ENCODE measurements at regions not wholly inside any gene's neighbourhood (a gene's known extent, or its start where the extent isn't known, plus 50 kb on each side); places are given as distances from the start of the nearest gene placed in this dataset.
"Not testable (repeated sequence)": the region's sequence is repeated elsewhere in the genome, so short reads cannot be mapped to it uniquely, and the experiment has no call there.

DNA sequence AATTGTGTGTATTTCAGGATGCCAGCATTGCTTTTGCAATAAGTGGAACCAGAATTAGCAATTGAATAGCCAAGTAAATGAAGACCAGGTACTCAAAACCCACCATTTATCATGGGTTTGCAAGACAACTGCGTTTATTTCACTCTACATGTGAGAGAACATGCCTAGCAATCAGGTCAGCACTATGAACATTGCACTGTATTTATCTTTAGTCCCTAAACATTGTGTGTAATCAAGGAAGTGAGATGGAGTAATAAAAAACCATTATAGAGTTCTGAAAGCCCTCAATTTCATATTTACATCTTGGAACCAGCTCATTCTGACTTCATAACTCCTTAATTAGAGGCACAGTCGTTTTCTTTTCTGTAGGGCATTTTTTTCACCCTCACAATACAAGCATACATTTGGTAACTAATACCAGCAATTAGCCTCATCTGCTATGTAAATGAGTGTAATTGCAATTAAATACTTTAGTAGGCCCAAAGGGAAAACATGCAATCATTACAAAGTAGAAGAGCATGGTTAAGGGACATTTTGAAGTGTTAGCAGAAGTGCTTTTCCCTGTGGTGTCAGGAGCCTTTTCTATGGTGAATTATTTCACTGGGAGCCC, 153.1 kb upstream of the DPH6 start:
- no peaks in the 10 kb centered on the region for H3K9me3 ChIP-seq (ENCODE audit: control insufficient read depth, insufficient read depth, low read depth, low read length)
- no peak overlapping the region for H3K27ac ChIP-seq (ENCODE audit: low read length)
- no TSS peak for BruUV-seq (replicated peaks)
- DNase-seq (ENCODE audit: low read depth, low spot score) (no peak), ATAC-seq (no peak)
- in situ Hi-C loops (cut with HindIII; ENCODE audit: low pct_unique_long_range_greater_than_20kb, low sequenced_read_pairs) = no loop called here
- H3K4me3 ChIP-seq (ENCODE audit: low read depth in 2 of 2, low read length in 2 of 2) = no peak overlapping the region
- no peaks in the 10 kb centered on the region for H3K4me1 ChIP-seq (ENCODE audit: control insufficient read depth, insufficient read depth, low read length)
- POLR2A ChIA-PET = no interaction called here
- CTCF ChIA-PET = no interaction called here
- no peaks in the 10 kb centered on the region for H3K36me3 ChIP-seq (ENCODE audit: control insufficient read depth, insufficient read depth, low read length)
- no peaks in the 10 kb centered on the region for H3K27me3 ChIP-seq (ENCODE audit: control insufficient read depth, insufficient read depth, low read length)
- intact Hi-C loops (cut with micrococcal nuclease; ENCODE audit: unreplicated experiment) = no loop called here
- TF ChIP-seq CTCF (IDR thresholded peaks at IDR 0.05) = no peak
- no peak for TF ChIP-seq POLR2AphosphoS5 (IDR thresholded peaks at IDR 0.05; ENCODE audit: low read depth, low read length)
- TF ChIP-seq, protein P1, sequence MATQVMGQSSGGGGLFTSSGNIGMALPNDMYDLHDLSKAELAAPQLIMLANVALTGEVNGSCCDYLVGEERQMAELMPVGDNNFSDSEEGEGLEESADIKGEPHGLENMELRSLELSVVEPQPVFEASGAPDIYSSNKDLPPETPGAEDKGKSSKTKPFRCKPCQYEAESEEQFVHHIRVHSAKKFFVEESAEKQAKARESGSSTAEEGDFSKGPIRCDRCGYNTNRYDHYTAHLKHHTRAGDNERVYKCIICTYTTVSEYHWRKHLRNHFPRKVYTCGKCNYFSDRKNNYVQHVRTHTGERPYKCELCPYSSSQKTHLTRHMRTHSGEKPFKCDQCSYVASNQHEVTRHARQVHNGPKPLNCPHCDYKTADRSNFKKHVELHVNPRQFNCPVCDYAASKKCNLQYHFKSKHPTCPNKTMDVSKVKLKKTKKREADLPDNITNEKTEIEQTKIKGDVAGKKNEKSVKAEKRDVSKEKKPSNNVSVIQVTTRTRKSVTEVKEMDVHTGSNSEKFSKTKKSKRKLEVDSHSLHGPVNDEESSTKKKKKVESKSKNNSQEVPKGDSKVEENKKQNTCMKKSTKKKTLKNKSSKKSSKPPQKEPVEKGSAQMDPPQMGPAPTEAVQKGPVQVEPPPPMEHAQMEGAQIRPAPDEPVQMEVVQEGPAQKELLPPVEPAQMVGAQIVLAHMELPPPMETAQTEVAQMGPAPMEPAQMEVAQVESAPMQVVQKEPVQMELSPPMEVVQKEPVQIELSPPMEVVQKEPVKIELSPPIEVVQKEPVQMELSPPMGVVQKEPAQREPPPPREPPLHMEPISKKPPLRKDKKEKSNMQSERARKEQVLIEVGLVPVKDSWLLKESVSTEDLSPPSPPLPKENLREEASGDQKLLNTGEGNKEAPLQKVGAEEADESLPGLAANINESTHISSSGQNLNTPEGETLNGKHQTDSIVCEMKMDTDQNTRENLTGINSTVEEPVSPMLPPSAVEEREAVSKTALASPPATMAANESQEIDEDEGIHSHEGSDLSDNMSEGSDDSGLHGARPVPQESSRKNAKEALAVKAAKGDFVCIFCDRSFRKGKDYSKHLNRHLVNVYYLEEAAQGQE (IDR thresholded peaks at IDR 0.05; ENCODE audit: insufficient read depth in 1 of 2, low read depth in 2 of 2, low read length in 1 of 2) = no peak
- TF ChIP-seq TCF7L2 (IDR thresholded peaks at IDR 0.05; ENCODE audit: low read depth, low read length) = no peak
- no peak for TF ChIP-seq SIN3A (IDR thresholded peaks at IDR 0.05; ENCODE audit: borderline replicate concordance, insufficient read depth, low read depth, low read length)

- POLR2A ChIA-PET; H3K27ac ChIP-seq (ENCODE audit: low read length); H3K36me3 ChIP-seq (ENCODE audit: control insufficient read depth, insufficient read depth, low read length); H3K4me3 ChIP-seq (ENCODE audit: low read depth in 2 of 2, low read length in 2 of 2); DNase-seq (ENCODE audit: low read depth, low spot score); H3K9me3 ChIP-seq (ENCODE audit: control insufficient read depth, insufficient read depth, low read depth, low read length); in situ Hi-C loops (cut with HindIII; ENCODE audit: low pct_unique_long_range_greater_than_20kb, low sequenced_read_pairs); intact Hi-C loops (cut with micrococcal nuclease; ENCODE audit: unreplicated experiment); H3K27me3 ChIP-seq (ENCODE audit: control insufficient read depth, insufficient read depth, low read length); BruUV-seq (replicated peaks); CTCF ChIA-PET; ATAC-seq; H3K4me1 ChIP-seq (ENCODE audit: control insufficient read depth, insufficient read depth, low read length): not testable (repeated sequence)
Observed at GRCh38 chr15:35700091-35700593, 154.2 kb upstream of the DPH6 start.

GRCh38 chr15:35701402-35702046, 155.6 kb upstream of the DPH6 start:
- H3K27me3 ChIP-seq (ENCODE audit: control insufficient read depth, insufficient read depth, low read length) = no peaks in the 10 kb centered on the region
- no peaks in the 10 kb centered on the region for H3K9me3 ChIP-seq (ENCODE audit: control insufficient read depth, insufficient read depth, low read depth, low read length)
- H3K4me3 ChIP-seq (ENCODE audit: low read depth in 2 of 2, low read length in 2 of 2) = no peak overlapping the region
- POLR2A ChIA-PET = no interaction called here
- ATAC-seq (no peak), DNase-seq (ENCODE audit: low read depth, low spot score) (no peak)
- no peaks in the 10 kb centered on the region for H3K36me3 ChIP-seq (ENCODE audit: control insufficient read depth, insufficient read depth, low read length)
- no TSS peak for BruUV-seq (replicated peaks)
- in situ Hi-C loops (cut with HindIII; ENCODE audit: low pct_unique_long_range_greater_than_20kb, low sequenced_read_pairs) = no loop called here
- no peak overlapping the region for H3K27ac ChIP-seq (ENCODE audit: low read length)
- no peaks in the 10 kb centered on the region for H3K4me1 ChIP-seq (ENCODE audit: control insufficient read depth, insufficient read depth, low read length)
- TF ChIP-seq POLR2AphosphoS5 (IDR thresholded peaks at IDR 0.05; ENCODE audit: low read depth, low read length) (no peak), TCF7L2 (IDR thresholded peaks at IDR 0.05; ENCODE audit: low read depth, low read length) (no peak)
- TF ChIP-seq, protein P1 (IDR thresholded peaks at IDR 0.05; ENCODE audit: insufficient read depth in 1 of 2, low read depth in 2 of 2, low read length in 1 of 2) = no peak
- CTCF ChIA-PET = no interaction called here
- intact Hi-C loops (cut with micrococcal nuclease; ENCODE audit: unreplicated experiment) = no loop called here

Measured in Panc1 (cell line).